HG02759 (cell line): ENCODE measurements at regions not wholly inside any gene's neighbourhood (a gene's known extent, or its start where the extent isn't known, plus 50 kb on each side); places are given as distances from the start of the nearest gene placed in this dataset.

Experiments used
- ATAC-seq: cut with Tn5 transposase; IDR thresholded peaks from one replicate; pipeline ENCODE4 v1.9.1; 2021; ENCODE audit warnings: mild to moderate bottlenecking, moderate library complexity; ENCODE audit not compliant: unreplicated experiment

DNA sequence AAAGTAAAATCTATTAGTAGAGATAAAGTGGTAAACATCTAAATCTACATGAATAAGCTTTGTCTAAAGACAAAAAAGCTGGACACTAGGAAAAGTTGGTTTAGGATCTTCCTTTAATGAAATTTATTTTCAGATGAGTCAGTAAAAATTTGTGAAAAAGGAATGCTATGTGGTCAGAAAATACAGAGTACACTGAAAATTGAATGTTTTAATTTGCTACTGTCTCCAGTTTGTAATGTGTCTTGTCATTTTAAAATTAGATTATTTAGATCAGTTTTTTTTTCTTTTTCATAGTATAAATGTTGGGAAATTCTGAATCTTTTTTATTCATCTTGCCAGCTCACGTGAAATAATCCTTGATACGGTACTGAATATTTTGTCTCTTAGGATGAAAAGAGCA is 56.9 kb downstream of the SLITRK6 start:
- no peak for ATAC-seq

DNA sequence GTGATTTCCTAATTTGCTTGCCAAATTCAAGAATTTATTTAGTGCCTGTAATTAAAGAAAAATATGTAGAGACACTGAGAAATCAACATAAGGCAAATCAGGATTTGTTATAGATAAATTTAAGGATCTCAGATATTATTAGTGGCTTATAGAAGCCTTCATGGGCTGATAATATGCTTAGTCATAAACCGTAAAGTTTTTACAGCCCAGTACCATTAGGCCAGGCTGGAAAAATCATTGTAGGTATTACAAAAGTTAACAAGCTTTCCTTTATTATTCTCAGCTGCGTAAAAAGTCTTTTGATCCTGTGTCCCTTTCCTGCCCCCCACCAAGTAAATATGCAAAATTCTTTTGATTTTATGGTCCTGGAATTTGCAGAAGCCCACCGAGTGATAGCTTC is 58.2 kb downstream of the SLITRK6 start:
- ATAC-seq: no peak

DNA sequence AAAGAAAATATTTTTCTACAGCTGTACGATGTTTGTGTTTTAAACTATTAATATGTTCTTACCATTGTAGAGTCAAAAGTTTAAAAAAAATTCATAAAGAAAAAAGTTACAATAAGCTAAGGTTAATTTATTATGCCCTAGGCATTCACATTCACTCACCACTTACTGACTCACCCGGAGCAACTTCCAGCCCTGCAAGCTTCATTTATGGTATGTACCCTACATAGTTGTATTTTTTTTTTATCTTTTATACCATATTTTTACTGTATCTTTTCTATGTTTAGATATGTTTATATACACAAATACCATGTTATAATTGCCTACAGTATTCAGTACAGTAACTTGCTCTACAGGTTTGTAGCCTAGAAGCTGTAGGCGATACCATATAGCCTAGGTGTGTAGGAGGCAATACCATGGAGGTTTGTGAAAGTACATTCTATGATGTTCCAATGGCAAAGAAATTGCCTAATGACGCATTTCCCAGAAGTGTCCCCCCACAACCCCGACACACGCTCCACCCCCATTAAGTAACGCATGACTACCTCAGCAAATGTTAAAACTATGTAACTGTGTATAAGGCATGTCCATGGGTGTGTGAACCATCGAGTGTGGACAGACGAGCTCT is 60.4 kb downstream of the SLITRK6 start:
- no peak for ATAC-seq

DNA sequence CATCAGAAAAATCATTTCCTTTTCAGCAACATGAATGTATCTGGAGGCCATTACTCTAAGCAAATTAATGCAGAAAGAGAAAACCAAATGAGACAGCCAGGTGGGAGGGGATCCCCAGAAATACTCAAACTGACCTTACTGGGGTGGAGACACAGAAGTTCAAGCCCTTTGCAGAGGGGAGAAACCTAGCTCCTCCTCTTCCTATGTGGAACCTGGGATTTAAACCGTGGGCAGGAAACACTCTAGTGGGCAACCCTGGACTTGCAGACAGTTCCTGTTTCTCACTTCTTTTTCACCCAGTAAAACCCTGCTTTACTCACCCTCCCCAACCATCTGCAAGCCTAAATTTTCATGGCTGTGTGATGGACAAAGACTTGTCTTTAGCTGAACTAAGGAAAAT is 61.3 kb downstream of the SLITRK6 start:
- no peak for ATAC-seq

DNA sequence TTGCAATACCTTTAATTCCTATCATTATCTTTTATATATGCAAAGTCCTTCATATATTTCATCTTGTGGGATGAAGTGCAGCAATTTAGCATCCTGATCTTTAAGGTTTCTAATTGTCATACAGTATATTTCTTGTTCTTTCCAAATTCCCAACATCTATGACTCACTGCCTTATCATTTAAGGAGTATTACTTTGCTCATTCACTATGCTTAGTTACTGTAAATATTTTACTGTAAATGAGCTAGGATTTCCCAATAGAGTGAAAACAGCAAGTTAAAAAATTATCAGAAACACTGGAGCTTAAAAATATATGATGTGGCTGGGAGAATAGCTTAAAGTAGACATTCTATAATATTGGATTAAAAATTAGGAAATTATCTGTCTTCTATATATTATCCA is 69.9 kb downstream of the SLITRK6 start:
- ATAC-seq: no peak

DNA sequence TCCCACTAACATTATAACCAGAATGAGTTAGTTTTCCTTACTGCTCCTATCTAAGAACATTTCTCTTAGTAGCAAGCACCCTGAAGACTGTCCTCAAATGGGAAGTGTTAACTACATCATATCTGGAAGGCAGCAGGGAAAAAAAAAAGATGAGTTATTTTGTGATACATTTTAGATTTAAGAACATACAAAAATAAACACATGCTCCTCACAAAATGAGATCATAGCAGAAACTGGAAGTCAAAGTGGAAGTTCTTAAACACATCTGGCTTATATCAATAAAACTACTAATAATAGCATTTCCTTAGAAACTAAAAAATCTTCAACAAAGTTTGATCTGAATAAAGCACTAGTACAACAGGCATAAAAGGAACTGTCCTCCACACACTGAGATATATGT is 70.4 kb downstream of the SLITRK6 start:
- ATAC-seq: no peak

DNA sequence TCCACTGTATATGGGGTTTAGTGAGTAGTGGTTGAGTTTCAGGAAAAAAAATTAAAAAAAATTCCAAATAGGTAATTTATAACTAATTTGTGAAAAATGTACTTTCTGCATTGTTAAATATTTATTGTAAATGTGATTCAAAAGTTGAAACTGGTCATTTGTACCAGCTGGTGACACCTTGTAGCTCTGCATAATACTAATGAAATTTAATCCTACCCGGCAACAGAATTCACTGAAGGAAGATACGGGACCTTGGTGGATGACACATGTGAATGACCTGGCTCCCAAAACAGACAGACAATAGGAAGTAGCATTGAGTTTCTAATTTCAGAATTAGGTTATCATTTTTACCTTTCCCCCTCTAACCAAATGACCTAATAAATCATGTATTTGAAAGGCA is 73.8 kb downstream of the SLITRK6 start:
- no peak for ATAC-seq

DNA sequence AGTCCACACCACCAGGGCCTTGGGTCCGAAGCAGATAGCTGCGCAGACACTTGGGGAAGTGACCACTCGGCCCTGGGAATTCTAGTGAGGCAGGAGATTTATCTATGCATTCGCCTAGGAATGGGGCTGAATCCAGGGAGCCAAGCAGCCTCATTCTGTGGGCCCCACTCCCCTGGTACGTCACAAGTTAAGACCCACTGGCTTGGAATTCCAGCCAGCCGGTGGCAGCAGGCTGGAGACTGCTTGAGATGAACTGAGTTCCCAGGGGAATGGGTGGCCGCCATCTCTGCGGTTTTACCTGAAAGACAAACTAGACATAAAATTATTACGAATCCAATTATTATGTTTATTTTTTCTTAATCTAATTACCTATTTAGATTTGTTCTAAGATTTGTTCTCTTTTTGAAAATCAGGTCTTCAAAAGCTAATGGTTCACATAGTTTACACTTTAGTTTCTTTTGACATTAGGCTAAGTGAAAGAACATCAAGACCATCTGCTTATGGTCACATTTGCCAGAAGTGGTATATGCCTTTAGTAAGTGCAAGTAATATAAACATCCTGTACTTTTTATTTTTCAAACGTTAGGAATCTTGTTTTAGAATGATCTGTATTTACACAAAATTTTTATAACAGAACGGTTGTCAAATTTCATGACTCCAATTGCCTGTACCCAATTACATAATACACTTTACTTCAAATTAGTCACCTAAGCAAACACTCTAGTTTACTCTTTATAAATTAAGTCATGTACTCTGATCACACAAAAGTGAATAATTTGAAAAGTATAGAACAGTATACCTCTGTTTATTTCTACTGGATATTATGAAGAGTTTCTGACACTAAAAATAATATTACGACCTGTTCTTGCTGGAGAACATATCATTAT is 74.4 kb downstream of the SLITRK6 start:
- no peak for ATAC-seq

DNA sequence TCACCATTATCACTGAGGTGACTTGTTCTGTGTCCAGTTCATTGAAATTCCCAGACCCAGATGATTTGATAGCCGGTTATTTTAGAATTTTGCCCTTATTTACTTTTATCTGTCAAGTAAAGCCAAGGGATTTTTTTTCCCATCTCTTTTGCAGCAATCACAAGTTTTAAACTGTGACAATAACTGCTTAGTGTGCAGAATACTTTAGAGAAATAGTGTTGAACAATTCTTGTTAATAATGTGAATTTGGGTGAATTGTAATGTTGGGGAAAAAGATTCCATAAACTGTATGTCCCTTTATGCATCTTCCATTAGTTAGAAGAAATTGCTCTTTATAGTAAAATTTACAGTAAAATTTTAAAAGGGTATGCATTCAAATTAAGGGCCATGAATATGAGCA is 79.5 kb downstream of the SLITRK6 start:
- no peak for ATAC-seq

DNA sequence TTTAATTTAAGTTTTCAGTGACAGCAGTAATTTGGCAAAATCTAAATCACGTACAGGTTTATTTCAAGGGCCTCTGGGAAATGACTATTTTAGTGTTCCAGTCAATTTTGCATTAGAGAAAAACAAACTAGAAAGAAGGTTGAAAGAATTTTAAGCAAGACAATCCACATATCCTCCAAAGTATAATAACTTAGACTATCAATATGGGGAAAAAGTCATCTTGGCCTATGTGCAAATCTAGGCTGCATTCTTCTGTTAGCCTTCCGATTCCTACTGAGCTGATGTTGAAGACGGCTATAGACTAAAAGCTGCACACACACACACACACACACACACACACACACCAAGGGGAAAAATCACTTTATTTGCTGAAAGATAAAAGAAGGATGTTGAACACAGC is 81.3 kb downstream of the SLITRK6 start:
- no peak for ATAC-seq

DNA sequence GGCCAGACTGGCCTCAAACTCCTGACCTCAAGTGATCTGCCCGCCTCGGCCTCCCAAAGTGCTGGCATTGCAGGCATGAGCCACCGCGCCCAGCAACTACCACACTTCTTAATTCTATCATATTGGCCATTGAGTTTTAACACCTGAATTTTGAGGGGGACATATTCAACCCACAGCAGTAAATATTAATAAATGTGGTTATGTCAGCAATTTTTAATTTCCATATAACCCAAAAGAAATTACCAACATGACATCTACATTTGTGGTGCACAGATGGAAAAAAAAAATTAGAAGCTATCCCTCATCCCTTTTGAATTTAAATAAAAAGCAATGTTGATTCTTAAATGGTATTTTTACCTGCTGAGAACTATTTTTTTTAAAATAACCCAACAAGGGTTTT is 88.7 kb downstream of the SLITRK6 start:
- no peak for ATAC-seq

DNA sequence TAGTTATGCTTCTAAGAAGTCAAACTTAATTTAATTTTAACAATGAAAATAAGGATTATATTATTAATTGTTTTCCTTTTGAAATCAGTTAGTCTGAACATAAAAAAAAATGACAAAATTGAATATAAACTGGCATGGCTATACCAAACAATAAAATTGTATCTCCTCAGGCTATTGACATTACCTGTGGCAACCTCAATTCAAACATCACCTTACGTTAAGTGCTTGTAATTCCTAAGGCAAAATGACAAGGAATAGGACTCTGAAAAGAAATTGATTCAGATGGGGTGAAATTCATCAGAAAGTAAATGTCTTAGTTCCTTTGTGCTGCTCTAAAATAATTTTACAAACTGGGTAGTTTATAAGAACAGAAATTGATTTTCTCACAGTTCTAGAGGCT is 89.5 kb downstream of the SLITRK6 start:
- ATAC-seq: no peak

DNA sequence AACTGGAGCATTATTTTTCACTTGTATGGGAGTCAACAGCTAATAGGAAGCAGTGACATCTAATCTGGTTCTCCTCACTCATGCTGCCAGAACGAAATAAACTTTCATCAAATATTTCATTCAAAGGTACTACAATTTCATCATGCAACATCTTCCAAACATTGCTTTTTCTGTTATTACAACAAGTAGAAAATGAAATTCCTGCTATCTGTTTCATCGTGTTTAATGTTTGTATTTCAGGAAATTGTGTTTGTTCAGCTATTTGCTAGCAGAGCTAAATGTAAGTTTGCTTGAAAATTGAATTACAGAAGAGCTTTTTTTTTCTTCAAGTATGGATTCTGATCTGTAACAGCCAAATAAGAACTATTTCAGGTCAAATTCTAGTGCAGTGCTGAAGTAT is 90.1 kb downstream of the SLITRK6 start:
- no peak for ATAC-seq

DNA sequence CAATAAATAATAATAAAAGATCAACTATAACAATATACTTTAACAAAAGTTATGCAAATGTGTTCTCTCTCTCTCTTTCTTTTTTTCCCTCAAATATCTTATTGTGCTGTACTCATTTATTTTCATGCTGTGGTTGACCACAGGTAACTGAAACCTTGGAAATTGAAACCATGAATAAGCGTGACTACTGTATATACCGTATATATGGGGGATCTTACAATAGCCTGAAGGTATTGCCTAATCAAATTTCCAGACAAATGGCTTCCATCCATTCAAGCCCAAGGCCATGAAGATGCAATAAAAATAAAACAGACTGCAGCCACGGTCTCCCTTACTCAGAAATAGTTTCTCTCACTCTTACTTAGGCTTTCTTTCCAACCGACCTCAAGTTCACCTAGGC is 98.3 kb downstream of the SLITRK6 start:
- ATAC-seq: no peak

DNA sequence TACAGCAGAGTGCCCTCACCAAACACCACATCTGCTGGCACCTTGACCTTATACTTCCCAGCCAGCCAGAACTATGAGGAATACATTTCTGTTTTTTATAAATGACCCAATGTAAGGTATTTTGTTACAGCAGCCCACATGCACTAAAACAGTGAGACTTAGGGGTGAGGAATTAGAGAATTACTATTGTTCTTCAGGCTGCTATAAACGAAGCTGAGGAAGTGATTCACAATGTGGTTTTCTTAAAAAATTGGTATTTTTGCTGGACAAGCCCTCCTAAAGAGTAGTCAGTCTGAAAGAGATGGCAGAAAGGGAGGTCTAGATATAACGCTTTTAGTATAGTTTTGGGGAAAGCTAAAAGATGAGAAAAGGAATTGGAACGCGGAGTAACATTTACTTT is 101.0 kb downstream of the SLITRK6 start:
- ATAC-seq: no peak

DNA sequence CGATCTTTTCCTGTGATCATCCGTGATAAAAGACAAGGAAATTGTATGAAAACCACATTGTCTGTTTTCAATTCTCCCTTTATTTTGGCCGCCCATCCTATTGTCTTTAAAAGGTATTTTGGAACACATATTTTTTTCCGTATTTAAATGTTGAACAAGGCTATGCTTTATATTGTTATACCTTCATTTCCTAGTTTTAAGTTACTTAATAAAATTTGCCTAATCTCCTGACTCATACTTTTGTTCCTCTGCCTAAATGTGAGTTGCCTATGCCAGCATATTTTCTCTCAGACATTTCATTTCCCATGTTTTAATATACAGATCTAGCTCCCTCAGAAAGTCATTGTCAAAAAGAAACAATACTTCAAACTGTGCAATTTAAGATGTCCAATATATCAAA is 104.2 kb downstream of the SLITRK6 start:
- ATAC-seq: no peak

DNA sequence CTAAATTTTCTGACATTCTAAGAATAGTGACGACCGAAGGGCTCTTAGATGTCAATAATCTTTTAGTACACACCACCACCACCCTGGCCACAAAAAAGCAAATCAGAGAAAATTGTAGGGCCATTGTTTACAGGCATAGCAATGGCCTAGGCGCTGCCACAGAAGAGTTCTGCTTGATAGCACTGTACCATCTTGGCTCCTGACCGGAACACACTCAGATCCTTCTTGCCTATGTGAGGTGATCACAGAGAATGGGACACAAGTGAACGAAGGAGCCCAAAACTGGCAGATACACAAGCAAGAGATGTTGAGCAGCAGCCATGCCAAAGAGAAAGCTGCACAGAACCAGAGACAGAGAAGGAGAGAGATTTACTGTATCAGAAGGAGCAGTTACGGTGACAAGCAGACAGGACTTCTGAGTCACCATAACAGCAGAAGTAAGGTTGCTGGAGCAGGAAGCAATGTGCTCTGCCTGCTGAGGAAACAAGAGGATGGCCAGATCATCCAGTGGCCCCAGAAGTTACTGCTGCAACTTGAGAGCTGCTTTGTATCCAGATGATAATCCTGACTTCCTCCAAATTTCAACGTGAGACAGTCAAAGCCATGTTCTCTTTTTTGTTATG is 105.2 kb downstream of the SLITRK6 start:
- ATAC-seq: no peak

DNA sequence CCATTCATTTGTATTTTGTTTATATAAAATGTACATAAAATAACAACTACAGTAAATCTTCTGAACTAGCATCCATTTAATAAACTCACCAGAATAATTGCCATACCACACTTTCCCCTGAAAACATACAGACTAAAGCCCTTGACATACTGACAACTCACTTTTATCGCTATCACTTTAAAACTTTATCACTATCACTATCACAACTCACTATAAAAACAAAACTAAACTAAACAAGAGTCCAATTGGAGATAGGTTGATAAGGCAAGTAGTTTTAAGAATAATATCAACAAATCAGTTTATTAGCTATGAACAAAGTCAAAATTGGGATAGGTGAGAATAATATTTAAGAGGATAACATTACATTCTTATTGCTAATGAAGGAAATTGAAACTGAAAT is 108.9 kb downstream of the SLITRK6 start:
- no peak for ATAC-seq

DNA sequence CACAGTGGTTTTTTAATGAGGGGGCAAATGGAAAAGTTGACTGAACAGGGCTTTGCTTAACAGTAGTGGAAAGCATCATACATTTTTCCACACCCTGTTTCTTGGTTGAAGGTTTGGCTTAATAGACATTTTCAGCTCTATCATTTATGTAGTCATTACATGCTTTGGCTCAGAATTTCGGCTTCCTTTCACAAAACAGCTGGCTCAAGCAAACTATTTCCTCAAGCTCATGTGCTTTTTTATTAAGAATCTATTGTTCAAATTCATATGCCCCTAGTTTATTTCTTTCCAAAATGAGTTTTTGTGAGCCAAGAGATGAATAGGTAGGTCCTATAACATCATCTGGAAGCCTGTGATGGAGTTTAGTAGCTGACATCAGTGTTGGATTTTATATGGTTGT is 113.8 kb downstream of the SLITRK6 start:
- ATAC-seq: no peak

DNA sequence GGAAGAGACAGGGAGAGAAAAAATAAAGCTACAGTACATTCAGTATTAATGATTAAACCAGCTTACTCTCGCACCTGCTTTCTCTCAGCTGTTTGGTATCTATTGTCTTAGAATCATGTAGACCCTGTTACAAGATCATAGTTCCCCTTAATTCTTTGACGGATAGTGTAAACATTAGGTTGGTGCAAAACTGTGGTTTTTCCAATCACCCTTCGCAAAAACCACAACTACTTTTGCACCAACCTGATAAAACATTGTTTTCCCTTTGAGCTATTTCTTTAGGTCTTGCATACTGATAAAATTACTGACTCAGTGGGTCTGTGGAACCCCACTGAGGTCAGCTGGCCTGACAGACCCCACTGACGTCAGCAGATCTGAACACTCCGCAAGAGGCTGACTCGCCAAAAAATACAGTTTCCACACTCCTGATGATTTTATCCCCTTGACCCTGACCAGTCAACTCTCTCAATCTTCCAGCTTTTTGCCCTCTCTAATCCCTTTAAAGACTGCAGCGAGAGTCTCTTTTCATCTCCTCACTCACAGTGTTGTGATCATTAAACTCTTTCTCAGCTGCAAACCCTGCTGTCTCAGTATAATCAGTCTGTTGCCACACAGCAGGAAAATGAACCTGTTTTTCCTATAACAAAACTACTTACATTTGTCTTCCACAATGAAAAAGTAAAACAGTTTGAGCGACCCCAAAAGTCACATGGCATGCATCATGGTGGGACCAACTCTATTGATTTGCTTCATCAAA is 123.9 kb downstream of the SLITRK6 start:
- no peak for ATAC-seq

DNA sequence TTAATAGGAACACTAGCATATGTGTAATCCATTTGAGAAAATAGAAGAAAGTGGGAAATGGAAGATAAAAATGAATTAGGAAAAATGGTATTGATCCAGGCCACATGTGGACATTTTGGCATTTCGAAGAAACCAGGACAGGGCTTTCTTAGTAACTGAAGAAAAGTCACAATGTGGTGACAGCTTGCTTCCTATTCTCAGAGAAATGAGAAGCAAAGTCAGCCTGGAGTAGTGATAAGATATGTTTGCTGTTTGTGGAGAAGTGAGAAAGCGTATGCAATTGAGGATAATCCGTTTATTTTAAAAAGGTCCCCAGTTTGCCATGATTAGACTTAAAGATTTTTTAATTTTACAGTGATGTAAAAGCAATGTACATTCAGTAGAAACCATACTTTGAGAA is 127.9 kb downstream of the SLITRK6 start:
- ATAC-seq: no peak
